HG03378 (cell line): ENCODE measurements at regions not wholly inside any gene's neighbourhood (a gene's known extent, or its start where the extent isn't known, plus 50 kb on each side); places are given as distances from the start of the nearest gene placed in this dataset.
"Not testable (repeated sequence)": the region's sequence is repeated elsewhere in the genome, so short reads cannot be mapped to it uniquely, and the experiment has no call there.

Experiments used
- ATAC-seq: cut with Tn5 transposase; IDR thresholded peaks from one replicate; pipeline ENCODE4 v1.9.1; 2021; ENCODE audit warnings: mild to moderate bottlenecking, moderate library complexity; ENCODE audit not compliant: unreplicated experiment

GRCh38 chr2:66251573-66251972, 183.4 kb upstream of the MEIS1 start:
- no peak for ATAC-seq

DNA sequence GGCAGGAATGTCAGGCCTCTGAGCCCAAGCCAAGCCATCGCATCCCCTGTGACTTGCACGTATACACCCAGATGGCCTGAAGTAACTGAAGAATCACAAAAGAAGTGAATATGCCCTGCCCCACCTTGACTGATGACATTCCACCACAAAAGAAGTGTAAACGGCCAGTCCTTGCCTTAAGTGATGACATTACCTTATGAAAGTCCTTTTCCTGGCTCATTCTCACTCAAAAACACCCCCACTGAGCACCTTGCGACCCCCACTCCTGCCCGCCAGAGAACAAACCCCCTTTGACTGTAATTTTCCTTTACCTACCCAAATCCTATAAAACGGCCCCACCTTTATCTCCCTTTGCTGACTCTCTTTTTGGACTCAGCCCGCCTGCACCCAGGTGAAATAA, 185.8 kb upstream of the MEIS1 start:
- ATAC-seq: not testable (repeated sequence)

DNA sequence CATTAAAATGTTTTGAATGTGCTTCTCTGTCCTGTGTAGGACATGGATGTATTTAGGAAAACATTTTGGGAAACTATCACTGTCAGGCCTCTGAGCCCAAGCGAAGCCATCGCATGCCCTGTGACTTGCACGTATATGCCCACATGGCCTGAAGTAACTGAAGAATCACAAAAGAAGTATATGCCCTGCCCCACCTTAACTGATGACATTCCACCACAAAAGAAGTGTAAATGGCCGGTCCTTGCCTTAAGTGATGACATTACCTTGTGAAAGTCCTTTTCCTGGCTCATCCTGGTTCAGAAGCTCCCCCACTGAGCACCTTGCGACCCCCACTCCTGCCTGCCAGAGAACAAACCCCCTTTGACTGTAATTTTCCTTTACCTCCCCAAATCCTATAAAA, 191.1 kb upstream of the MEIS1 start:
- not testable (repeated sequence) for ATAC-seq

- ATAC-seq: not testable (repeated sequence)
Measured at GRCh38 chr2:66242888-66243287, 192.0 kb upstream of the MEIS1 start.

DNA sequence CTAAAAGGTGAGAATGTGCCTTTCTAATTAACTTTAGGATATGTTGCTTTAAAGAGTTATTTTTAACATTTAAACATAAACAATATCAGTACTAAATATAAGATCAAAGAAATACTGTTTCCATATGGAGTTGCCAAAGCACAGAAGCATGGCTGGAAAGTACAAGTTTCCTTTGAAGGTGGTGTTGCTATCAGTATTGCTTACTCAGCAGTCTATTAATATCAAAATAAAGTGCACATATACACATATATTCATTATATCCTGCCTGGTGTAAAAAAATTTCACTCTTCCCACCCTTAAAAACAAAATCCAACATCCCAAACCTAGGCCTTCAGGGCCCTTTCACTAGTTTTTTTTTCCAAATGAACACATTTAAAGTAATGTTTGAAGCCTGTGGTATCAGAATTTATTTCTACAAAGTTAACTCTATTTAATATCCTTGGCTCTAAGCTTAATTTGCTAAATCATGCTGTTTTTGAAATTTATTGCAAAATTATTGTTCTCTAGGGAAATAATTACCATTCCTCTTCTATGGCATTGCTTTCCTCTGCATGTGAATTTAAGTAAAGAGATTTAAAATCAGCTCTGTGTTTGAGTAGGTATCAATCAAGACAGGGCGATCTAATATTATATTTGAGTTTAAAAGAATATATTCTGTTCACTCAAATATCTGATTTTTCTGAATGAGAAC, 192.7 kb upstream of the MEIS1 start:
- no peak for ATAC-seq

- no peak for ATAC-seq
Measured at GRCh38 chr2:66240286-66240685, 194.6 kb upstream of the MEIS1 start.

- no peak for ATAC-seq
Measured at GRCh38 chr2:66239655-66240054, 195.3 kb upstream of the MEIS1 start.

DNA sequence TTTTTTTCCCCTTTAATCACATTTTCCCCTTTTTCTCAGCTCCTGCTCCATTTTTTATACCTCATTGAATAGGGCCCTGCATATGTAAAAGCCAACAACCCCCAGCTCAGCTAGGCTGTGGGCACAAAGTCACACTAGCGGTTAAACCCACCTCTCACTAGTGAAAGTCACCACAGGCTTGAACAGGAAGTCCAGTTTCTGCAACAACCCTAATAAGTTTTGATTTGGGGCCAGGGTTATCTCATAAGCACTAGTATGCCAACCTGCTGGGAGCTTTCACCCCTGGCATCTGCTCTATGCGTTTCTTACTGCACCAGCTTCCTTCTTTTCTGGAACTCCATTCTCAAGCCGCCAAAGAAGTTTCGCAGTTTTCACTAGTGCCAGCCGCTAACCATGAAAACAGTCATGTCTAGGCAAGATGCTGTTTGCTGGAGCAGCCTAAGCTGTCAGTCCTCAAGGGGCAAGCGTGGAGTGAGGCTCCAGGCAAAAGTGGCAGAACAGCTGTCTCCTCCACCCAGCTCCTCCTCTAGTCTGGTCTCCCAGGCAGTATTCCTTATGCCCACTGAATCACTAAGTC, 197.0 kb upstream of the MEIS1 start:
- ATAC-seq: no peak

GRCh38 chr2:66236816-66237802, 197.8 kb upstream of the MEIS1 start:
- no peak for ATAC-seq

DNA sequence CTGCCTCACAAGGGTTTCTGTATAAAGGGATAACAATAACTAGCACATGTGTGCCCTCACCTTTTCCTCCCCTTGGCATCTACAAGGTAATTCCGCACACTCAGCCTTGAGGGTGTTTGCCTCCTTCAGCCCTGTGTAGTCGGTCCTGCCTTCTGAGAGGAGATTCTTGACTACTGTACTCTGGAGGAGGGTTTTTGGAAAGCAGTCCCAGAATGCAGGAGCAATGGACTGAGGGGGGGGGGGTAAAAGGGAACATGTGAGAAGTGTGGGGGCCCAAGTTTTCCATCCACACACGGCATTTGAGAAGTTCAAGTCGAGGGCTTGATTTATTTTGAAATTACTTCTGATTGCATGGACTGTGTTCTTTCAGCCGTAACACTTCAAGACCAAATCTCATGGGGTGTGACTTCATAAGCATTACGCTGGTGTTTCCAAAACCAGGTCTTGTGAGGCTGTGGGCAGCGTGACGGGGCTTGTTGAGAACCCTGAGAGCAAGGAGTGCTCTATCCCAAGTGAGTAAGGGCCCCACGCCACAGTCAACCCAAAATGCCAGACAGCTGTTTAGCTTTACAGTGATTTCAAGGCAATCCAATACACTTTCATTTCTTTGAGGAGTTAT, 198.7 kb upstream of the MEIS1 start:
- no peak for ATAC-seq

DNA sequence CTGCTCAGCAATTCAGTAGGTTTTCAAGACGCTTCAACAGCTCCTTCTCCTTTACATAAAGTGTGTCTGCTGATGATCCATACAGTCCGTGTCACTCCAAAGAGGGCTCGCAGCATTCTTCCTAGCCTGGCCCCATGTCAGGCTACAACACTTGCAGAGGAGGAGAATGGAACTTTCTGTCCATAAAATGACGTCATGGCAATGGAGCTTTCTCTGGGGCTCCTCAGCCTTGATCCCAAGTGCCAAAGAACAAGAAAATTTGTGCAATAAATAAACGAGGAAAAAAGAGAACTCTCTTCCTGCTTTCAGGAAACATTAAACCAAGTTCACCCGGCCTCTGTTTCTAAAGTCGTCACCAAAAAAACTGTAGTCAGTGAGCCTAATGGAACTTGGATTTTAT, 199.5 kb upstream of the MEIS1 start:
- no peak for ATAC-seq

- no peak for ATAC-seq
Measured at GRCh38 chr2:66233981-66234380, 200.9 kb upstream of the MEIS1 start.

GRCh38 chr2:66228128-66228547, 206.8 kb upstream of the MEIS1 start:
- ATAC-seq: no peak

- no peak for ATAC-seq
Measured at GRCh38 chr2:66217039-66217585, 217.8 kb upstream of the MEIS1 start.

DNA sequence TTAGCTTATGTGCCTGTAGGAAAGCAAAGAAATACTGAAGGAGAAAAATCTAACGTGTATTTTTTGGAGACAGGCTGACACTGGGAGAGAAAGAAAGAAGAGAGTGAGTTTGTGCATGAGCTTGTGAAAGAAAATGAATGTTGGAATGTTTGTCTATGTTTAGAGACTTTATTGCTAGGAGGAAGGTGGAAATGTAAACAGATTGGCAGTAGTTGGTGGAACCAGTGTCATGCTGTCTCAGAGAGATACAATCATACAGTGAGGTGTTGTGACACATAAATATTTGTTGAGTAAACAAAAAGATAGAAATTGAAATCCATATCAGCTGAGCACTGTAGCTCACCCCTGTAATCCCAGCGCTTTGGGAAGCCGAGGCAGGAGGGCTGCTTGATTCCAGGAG, 222.2 kb upstream of the MEIS1 start:
- no peak for ATAC-seq

DNA sequence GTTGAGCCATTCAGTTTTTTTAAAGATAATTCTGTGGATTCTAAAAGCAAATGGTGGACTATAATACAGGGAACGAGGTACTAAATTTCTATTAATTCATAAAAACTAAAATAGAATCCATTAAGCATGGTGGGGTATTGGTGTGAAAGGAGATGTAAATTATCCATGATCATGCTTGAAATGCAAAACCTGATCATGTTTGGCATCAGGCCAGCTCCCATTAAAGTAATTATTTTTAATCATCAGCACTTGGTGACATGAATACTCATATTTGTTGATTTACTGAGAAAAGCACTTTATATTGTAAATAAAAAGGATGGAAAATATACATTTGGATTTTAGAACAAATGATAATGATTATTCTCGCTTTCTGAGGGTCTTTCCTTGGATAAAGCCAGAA, 232.3 kb upstream of the MEIS1 start:
- ATAC-seq: no peak

- no peak for ATAC-seq
Measured at GRCh38 chr2:66201242-66201641, 233.7 kb upstream of the MEIS1 start.

GRCh38 chr2:66198873-66199272, 236.1 kb upstream of the MEIS1 start:
- no peak for ATAC-seq

DNA sequence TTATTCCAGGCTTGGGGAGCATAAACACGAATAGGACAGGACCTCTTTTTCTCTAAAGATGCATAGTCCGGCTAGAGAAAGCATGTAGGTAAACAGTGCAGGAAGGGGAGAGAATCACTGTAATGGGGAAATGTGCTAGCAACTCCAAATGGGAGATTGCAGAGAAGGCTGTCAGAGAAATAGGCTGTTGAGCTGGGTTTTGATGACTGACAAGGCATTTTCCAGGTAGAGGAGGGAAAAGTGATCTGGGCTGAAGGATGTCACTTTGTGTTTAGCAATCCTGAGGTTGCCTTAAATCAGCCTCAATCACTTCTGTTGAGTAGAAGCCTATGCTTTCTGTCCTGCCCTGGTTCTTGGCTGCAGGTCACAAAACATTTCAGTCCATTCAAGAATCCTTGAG, 242.0 kb upstream of the MEIS1 start:
- no peak for ATAC-seq

GRCh38 chr2:66191311-66191710, 243.6 kb upstream of the MEIS1 start:
- no peak for ATAC-seq

- no peak for ATAC-seq
Measured at GRCh38 chr2:66189553-66189952, 245.4 kb upstream of the MEIS1 start.
